Suprapubic skin (tissue), 4 donors: ENCODE measurements at regions not wholly inside any gene's neighbourhood (a gene's known extent, or its start where the extent isn't known, plus 50 kb on each side); places are given as distances from the start of the nearest gene placed in this dataset.
A peak's percentile ranks its signal among the peaks of the same experiment; 100 is the strongest.

Experiments
- DNase-seq, 2 donors: peaks; one replicate each; pipeline ENCODE4 v3.0.0-alpha.2; 2019; ENCODE audit warnings: low spot score in 2 of 2
- H3K27ac ChIP-seq: fragments of 200-600 bp; sonication (generic); one replicate; pipeline ENCODE4 v1.5.1; 2019
- H3K27me3 ChIP-seq: fragments of 200-600 bp; sonication (generic); one replicate; pipeline ENCODE4 v1.5.1; 2019
- H3K36me3 ChIP-seq: fragments of 200-600 bp; sonication (generic); one replicate; pipeline ENCODE4 v1.5.1; 2019
- H3K4me1 ChIP-seq: fragments of 200-600 bp; sonication (generic); one replicate; pipeline ENCODE4 v1.5.1; 2019
- H3K4me3 ChIP-seq: fragments of 200-600 bp; sonication (generic); one replicate; pipeline ENCODE4 v1.5.1; 2019; ENCODE audit warnings: mild to moderate bottlenecking
- H3K9me3 ChIP-seq: fragments of 200-600 bp; sonication (generic); one replicate; pipeline ENCODE4 v1.5.1; 2019
- CTCF ChIP-seq, 2 donors: fragments of 200-600 bp in 1 of 2; fragments of 450-650 bp in 1 of 2; sonication (generic) in 1 of 2; IDR thresholded peaks; one replicate each; pipeline ENCODE4 v1.5.1; 2016 to 2019; ENCODE audit warnings: antibody characterized with exemption in 2 of 2, mild to moderate bottlenecking in 1 of 2, moderate library complexity in 1 of 2
- EP300 ChIP-seq: sonication (generic); formaldehyde crosslinking; IDR thresholded peaks from one replicate; pipeline ENCODE4 v1.6.1; 2017; ENCODE audit warnings: antibody characterized with exemption
- POLR2A ChIP-seq, 2 donors: fragments of 450-650 bp; IDR thresholded peaks; one replicate each; pipeline ENCODE4 v1.6.1; 2017; ENCODE audit warnings: antibody characterized with exemption in 2 of 2, mild to moderate bottlenecking in 2 of 2, moderate library complexity in 2 of 2
- POLR2AphosphoS5 ChIP-seq, 3 donors: sonication (generic); formaldehyde crosslinking; IDR thresholded peaks; one replicate each; pipeline ENCODE4 v1.6.1; 2017; ENCODE audit warnings: antibody characterized with exemption in 3 of 3
- WGBS: methylation state at CpG from one replicate; pipeline ENCODE4 v1.1.5; 2018; 5-methylcytosine and 5-hydroxymethylcytosine counted together

DNA sequence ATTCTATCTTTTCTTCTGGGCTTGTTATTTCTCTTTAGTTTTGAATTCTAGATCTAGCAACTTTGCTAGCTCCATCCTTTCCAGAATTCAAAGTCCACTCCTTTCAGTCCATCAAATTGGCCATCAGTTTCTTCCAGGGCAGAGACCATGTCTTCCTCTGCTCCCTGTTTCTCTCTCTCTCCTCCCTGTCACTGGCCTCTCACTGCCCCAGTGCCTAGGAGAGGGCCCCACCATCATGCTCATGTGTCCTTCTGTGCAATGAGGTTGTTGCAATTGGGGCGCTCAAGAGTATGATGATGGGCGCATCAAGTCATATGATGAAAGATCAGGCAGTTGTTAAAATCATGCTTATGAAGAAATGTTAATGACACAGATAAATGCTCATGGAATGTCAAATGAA, 159.2 kb upstream of the HS6ST1 start:
- no peak for TF ChIP-seq POLR2AphosphoS5 (IDR thresholded peaks at IDR 0.05)
- TF ChIP-seq EP300, result no peak
- TF ChIP-seq CTCF (IDR thresholded peaks at IDR 0.05), result no peak
- TF ChIP-seq POLR2A (IDR thresholded peaks at IDR 0.05), result no peak
- no peak overlapping the region for H3K4me3 ChIP-seq
- H3K27ac ChIP-seq, result no peak overlapping the region
- H3K36me3 ChIP-seq, result no peaks in the 10 kb centered on the region
- peak in 1 of 2 donors; percentile 10 for DNase-seq
- H3K27me3 ChIP-seq, result no peaks in the 10 kb centered on the region
- H3K4me1 ChIP-seq, result peaks cover 15% of the 10 kb centered on the region
- no peaks in the 10 kb centered on the region for H3K9me3 ChIP-seq
- 96% methylated on average over 2 of the region's 2 CpGs for WGBS

GRCh38 chr2:128485761-128486639, 167.3 kb upstream of the HS6ST1 start:
- Histone ChIP-seq H3K4me1 (peaks cover 9% of the 10 kb centered on the region), H3K27ac (no peak overlapping the region), H3K27me3 (no peaks in the 10 kb centered on the region), H3K4me3 (no peak overlapping the region), H3K36me3 (no peaks in the 10 kb centered on the region), H3K9me3 (no peaks in the 10 kb centered on the region)
- 91% methylated on average over 26 of the region's 34 CpGs for WGBS
- peak in 1 of 2 donors; percentile 27 for DNase-seq
- TF ChIP-seq EP300 (no peak), CTCF (IDR thresholded peaks at IDR 0.05) (no peak), POLR2AphosphoS5 (IDR thresholded peaks at IDR 0.05) (no peak), POLR2A (IDR thresholded peaks at IDR 0.05) (no peak)

DNA sequence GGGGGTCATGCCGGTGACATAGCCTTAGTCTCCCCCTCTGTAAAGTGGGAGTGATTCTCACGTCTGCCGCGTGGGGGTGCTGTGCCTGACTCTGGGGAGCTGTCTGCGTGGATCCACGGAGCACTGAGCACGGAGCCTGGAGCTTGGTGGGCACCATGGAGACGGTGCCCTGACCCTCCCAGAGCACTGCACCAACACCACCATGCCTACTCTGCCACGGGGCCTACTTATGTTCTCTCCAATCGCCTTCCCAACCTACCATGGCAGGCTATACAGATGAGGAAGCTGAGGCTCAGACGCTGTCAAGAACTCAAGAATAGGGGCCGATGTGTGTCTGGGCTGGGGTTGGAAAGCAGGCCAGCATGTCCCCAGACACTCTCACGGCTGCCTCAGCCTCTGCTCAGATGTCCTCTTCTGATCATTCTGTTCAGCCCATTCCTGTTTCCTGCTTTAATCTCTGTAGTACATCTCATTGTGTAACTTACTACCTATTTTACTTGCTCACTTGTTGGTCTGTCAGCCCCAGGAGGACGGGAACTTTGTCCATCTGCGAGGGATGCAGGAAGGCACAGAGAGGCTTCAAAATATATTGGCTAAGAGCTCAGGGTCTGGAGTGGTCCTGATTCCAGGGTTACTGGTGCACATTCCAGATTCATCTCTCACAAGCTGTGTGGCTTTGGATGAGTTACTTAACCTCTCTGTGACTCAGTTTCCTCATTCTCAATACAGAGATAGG, 168.1 kb upstream of the HS6ST1 start:
- H3K36me3 ChIP-seq, result no peaks in the 10 kb centered on the region
- H3K4me3 ChIP-seq, result no peak overlapping the region
- WGBS, result 86% methylated on average over 5 of the region's 15 CpGs
- no peaks in the 10 kb centered on the region for H3K27me3 ChIP-seq
- no peaks in the 10 kb centered on the region for H3K9me3 ChIP-seq
- H3K27ac ChIP-seq, result no peak overlapping the region
- peaks cover 9% of the 10 kb centered on the region for H3K4me1 ChIP-seq
- DNase-seq, result peak in 1 of 2 donors; percentile 43
- TF ChIP-seq POLR2A (IDR thresholded peaks at IDR 0.05), result no peak
- TF ChIP-seq POLR2AphosphoS5 (IDR thresholded peaks at IDR 0.05), result no peak
- no peak for TF ChIP-seq CTCF (IDR thresholded peaks at IDR 0.05)
- no peak for TF ChIP-seq EP300

DNA sequence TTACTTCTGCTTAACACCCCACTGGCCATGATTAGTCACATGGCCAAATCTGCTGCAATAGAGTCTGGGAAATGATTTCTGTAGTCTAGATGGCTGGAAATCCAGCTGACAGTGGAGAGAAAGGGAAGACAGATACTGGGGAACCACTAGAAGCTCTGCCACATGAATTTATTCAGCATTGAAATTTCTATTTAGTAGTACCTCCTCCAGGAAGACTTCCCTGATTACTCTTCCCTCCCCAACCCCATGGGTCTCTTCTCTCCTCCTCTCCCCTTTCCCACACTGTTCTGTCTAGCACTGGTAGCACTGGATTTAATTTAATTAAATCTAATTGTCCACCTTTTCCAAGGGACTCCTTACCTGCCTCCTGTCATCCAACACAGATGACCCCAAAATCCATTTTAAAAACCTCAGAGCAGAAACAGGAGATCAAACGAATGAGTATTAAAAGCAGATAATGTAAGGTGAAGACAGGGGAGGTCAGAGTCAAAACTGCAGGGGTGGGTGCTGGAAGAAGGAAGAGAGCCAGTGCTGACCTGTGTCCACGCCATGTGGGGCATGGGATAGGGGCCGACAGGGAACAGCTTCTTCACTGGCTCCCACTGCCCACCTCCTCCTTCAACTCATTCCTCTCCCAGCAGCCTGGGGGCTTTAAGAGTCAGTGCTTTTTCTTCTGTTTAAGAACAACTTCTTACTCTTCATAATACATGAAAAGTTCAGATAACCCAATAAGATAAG, 169.2 kb upstream of the HS6ST1 start:
- Histone ChIP-seq H3K4me3 (no peak overlapping the region), H3K36me3 (no peaks in the 10 kb centered on the region), H3K4me1 (peaks cover 9% of the 10 kb centered on the region), H3K9me3 (no peaks in the 10 kb centered on the region), H3K27ac (no peak overlapping the region), H3K27me3 (no peaks in the 10 kb centered on the region)
- 70% methylated on average over 3 of the region's 3 CpGs for WGBS
- TF ChIP-seq EP300, result no peak
- TF ChIP-seq CTCF (IDR thresholded peaks at IDR 0.05), result no peak
- no peak for TF ChIP-seq POLR2AphosphoS5 (IDR thresholded peaks at IDR 0.05)
- no peak for TF ChIP-seq POLR2A (IDR thresholded peaks at IDR 0.05)
- peak; percentile 13 to 38 for DNase-seq
